Vagina (tissue), 2 donors: ENCODE measurements at regions not wholly inside any gene's neighbourhood (a gene's known extent, or its start where the extent isn't known, plus 50 kb on each side); places are given as distances from the start of the nearest gene placed in this dataset.

Experiments used
- DNase-seq, 2 donors: peaks; one replicate each; pipeline ENCODE4 v3.0.0-alpha.2; 2017; ENCODE audit errors: extremely low spot score in 2 of 2
- H3K27ac ChIP-seq: fragments of 200-600 bp; sonication (generic); one replicate; pipeline ENCODE4 v1.5.1; 2019
- H3K27me3 ChIP-seq: fragments of 200-600 bp; sonication (generic); one replicate; pipeline ENCODE4 v1.5.1; 2019
- H3K36me3 ChIP-seq, 2 donors: fragments of 200-600 bp; sonication (generic); one replicate each; pipeline ENCODE4 v1.5.1; 2017 to 2019
- H3K4me1 ChIP-seq: fragments of 200-600 bp; sonication (generic); one replicate; pipeline ENCODE4 v1.5.1; 2019
- H3K4me3 ChIP-seq, 2 donors: fragments of 200-600 bp; sonication (generic); 1 replicate in 1 of 2; 2 replicates in 1 of 2; pipeline ENCODE4 v1.5.1; 2016 to 2019
- H3K9me3 ChIP-seq: fragments of 200-600 bp; sonication (generic); one replicate; pipeline ENCODE4 v1.5.1; 2019
- CTCF ChIP-seq, 3 experiments: fragments of 450-650 bp in 2 of 3; fragments of 200-600 bp in 1 of 3; sonication (generic) in 1 of 3; IDR thresholded peaks; one replicate each; pipeline ENCODE4 v1.5.1; 2017 to 2019; ENCODE audit warnings: antibody characterized with exemption in 3 of 3, mild to moderate bottlenecking in 2 of 3, moderate library complexity in 2 of 3
- POLR2A ChIP-seq, 2 donors: fragments of 450-650 bp; IDR thresholded peaks; one replicate each; pipeline ENCODE4 v1.6.1; 2017; ENCODE audit warnings: antibody characterized with exemption in 2 of 2, mild to moderate bottlenecking in 2 of 2, moderate library complexity in 2 of 2
- POLR2AphosphoS5 ChIP-seq, 2 donors: sonication (generic); formaldehyde crosslinking; IDR thresholded peaks; one replicate each; pipeline ENCODE4 v1.9.0; 2017; ENCODE audit warnings: antibody characterized with exemption in 2 of 2, mild to moderate bottlenecking in 2 of 2, low read depth in 1 of 2; ENCODE audit not compliant: insufficient read depth in 1 of 2
- intact Hi-C: fragments of 100-400 bp; cut with DNase I; formaldehyde crosslinking; loops from one replicate; pipeline ENCODE4 v1.15.1; 2023

GRCh38 chr2:15827001-15827400 is 113.3 kb upstream of the MYCN start:
- Histone ChIP-seq H3K36me3 (no peaks in the 10 kb centered on the region), H3K27me3 (no peaks in the 10 kb centered on the region), H3K9me3 (no peaks in the 10 kb centered on the region), H3K4me1 (no peaks in the 10 kb centered on the region), H3K27ac (no peak overlapping the region), H3K4me3 (no peak overlapping the region)
- no peak for TF ChIP-seq POLR2A (IDR thresholded peaks at IDR 0.05)
- no peak for TF ChIP-seq POLR2AphosphoS5 (IDR thresholded peaks at IDR 0.05; ENCODE audit: insufficient read depth in 1 of 2, low read depth in 1 of 2)
- no peak for TF ChIP-seq CTCF (IDR thresholded peaks at IDR 0.05)
- DNase-seq: no peak
- intact Hi-C loops: no loop called here

DNA sequence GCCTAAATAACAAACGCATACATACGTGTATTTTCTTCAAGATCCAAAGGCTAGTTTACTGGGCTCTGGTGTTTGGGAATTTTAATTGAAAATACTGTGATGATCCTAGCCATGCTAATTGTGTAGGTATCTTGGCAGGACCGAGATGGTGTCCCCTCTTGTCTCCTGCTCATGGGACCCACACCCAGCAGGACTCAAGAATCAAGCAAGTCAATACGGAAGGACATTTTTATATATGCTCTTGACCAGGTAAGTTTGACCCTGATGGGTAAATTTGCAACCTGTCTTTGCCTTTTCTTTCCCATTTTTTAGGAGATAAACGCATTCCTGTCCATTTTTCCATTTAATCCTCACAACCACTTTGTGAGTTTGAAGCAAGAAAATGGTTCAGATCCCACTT is 111.8 kb upstream of the MYCN start:
- no peak overlapping the region for H3K4me3 ChIP-seq
- no peaks in the 10 kb centered on the region for H3K27me3 ChIP-seq
- no peaks in the 10 kb centered on the region for H3K4me1 ChIP-seq
- intact Hi-C loops: no loop called here
- H3K27ac ChIP-seq: no peak overlapping the region
- TF ChIP-seq POLR2AphosphoS5 (IDR thresholded peaks at IDR 0.05; ENCODE audit: insufficient read depth in 1 of 2, low read depth in 1 of 2): no peak
- TF ChIP-seq POLR2A (IDR thresholded peaks at IDR 0.05): no peak
- TF ChIP-seq CTCF (IDR thresholded peaks at IDR 0.05): no peak
- no peak for DNase-seq
- H3K36me3 ChIP-seq: no peaks in the 10 kb centered on the region
- H3K9me3 ChIP-seq: no peaks in the 10 kb centered on the region

DNA sequence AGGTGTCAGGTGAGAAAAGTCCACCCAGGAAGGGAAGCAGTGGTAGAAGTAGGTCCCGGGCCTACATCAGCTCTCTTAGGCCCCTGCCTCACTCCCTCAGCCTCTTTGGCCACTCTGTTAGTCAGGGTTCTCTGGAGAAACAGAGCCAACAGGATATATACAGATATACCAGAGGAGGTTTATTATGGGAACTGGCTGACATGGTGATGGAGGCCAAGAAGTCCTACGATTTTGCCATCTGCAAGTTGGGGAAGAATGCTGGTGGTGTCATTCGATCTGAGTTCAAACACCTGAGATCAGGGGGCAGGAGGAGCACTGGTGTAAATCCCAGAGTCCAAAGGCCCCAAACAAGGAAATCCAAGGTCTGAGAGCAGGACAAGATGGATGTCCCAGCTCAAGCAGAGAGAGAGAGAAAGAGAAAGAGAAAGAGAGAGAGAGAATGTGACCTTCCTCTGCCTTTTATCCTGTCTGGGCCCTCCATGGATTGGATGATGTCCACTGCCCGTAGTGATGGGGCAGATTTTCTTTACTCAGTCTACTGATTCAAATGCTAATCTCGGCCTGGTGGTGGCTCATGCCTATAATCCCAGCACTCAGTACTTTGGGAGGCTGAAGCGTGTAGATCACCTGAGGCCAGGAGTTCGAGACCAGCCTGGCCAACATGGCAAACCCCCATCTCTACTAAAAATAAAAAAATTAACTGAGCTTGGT is 111.1 kb upstream of the MYCN start:
- Histone ChIP-seq H3K27ac (no peak overlapping the region), H3K36me3 (no peaks in the 10 kb centered on the region), H3K27me3 (no peaks in the 10 kb centered on the region), H3K4me3 (no peak overlapping the region), H3K4me1 (no peaks in the 10 kb centered on the region), H3K9me3 (no peaks in the 10 kb centered on the region)
- TF ChIP-seq CTCF (IDR thresholded peaks at IDR 0.05) (no peak), POLR2A (IDR thresholded peaks at IDR 0.05) (no peak), POLR2AphosphoS5 (IDR thresholded peaks at IDR 0.05; ENCODE audit: insufficient read depth in 1 of 2, low read depth in 1 of 2) (no peak)
- DNase-seq: no peak
- intact Hi-C loops: no loop called here

DNA sequence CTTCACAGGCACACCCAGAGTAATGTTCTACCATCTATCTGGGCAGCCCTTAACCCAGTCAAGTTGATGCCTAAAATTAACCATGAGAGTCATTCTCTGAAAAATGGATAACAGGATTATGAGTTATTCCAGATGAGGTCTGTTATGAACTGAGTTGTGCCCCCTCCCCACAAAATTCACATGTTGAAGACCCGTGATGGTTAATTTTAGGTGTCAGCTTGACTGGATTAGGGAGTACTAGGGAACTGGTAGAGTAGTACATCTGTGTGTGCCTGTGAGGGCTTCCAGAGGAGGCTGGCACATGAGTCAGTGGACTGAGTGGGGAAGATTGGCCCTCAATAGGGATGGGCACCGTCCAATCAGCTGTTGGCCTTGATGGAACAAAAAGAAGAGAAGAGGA is 110.4 kb upstream of the MYCN start:
- DNase-seq: no peak
- no peaks in the 10 kb centered on the region for H3K4me1 ChIP-seq
- no peaks in the 10 kb centered on the region for H3K9me3 ChIP-seq
- no peaks in the 10 kb centered on the region for H3K27me3 ChIP-seq
- intact Hi-C loops: no loop called here
- H3K27ac ChIP-seq: no peak overlapping the region
- TF ChIP-seq POLR2AphosphoS5 (IDR thresholded peaks at IDR 0.05; ENCODE audit: insufficient read depth in 1 of 2, low read depth in 1 of 2) (no peak), CTCF (IDR thresholded peaks at IDR 0.05) (no peak), POLR2A (IDR thresholded peaks at IDR 0.05) (no peak)
- H3K36me3 ChIP-seq: no peaks in the 10 kb centered on the region
- H3K4me3 ChIP-seq: no peak overlapping the region

DNA sequence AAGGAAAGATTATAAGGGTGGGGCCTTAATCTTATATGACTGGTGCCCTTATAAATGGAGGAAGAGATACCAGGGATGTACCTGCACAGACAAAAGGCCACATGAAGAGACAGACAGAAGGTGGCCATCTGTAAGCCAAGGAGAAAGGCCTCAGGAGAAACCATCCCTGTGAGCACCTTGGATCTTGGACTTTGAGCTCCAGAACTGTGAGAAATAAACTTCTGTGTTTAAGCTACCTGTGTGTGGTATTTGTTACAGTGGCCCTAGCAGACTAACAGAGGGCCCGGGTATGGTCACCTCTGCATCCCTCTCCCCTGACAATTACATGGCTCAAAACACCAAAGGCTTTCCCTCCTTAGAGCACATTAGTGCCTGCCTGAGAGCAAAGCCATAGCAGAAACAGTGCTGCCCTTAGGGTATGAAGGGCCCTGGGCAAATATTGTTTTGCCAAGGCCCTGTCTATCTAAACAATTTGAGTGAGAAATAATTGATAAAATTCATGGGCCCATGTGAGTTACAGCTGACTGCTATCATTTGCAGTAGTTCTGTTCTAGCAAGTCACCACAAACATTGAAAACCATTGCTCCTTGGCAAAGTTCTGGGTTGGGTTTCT is 109.3 kb upstream of the MYCN start:
- TF ChIP-seq POLR2A (IDR thresholded peaks at IDR 0.05) (no peak), POLR2AphosphoS5 (IDR thresholded peaks at IDR 0.05; ENCODE audit: insufficient read depth in 1 of 2, low read depth in 1 of 2) (no peak), CTCF (IDR thresholded peaks at IDR 0.05) (no peak)
- no peaks in the 10 kb centered on the region for H3K36me3 ChIP-seq
- H3K9me3 ChIP-seq: no peaks in the 10 kb centered on the region
- H3K27me3 ChIP-seq: no peaks in the 10 kb centered on the region
- no peaks in the 10 kb centered on the region for H3K4me1 ChIP-seq
- intact Hi-C loops: no loop called here
- DNase-seq: no peak
- no peak overlapping the region for H3K27ac ChIP-seq
- H3K4me3 ChIP-seq: no peak overlapping the region
